ENCODE measurements at regions not wholly inside any gene's neighbourhood (a gene's known extent, or its start where the extent isn't known, plus 50 kb on each side); places are given as distances from the start of the nearest gene placed in this dataset.

DNA sequence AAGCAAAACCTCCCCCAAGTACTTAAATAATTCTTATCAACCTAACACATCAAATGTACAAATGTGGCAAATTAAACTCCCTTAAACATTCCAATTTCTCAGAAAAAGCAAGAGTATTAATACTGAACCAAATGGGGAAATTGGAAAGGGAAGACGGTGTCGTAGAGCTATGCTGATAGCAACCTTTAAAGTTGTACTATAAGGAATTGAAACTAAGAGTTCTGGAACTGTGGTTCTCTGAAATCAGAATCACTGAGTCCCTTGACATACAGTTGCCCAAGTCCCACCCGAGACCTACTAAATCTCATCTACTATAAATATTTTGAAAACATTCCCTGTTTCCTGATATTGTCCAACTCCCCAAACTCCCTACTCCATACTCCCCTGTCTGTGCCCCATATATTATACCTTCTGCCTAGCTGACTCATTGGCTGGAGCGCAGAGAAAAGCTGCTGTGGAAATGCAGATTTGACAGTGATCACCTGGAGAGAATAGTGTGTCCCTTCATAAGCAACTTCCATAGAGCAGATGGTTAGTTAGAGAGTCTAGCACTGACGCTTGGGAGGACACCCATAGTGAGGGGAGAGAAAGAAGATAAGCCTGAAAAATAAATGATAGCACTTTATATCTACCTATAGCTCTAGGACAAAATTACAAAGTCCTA is 51.4 kb upstream of the ITM2B start:
- Histone ChIP-seq H3K4me1 (replicated peaks) (no peaks in the 10 kb centered on the region), H3K9me3 (no peaks in the 10 kb centered on the region), H3K4me3 (no peak overlapping the region), H3K27me3 (replicated peaks; ENCODE audit: insufficient read depth) (no peaks in the 10 kb centered on the region), H3K27ac (no peak overlapping the region), H3K36me3 (no peaks in the 10 kb centered on the region)
- 69% methylated on average over 5 of the region's 5 CpGs for WGBS
- DNase-seq (ENCODE audit: low spot score), result no peak
- no peak for TF ChIP-seq POLR2A (IDR thresholded peaks at IDR 0.05)
- intact Hi-C loops (cut with DNase I), result no loop called here

DNA sequence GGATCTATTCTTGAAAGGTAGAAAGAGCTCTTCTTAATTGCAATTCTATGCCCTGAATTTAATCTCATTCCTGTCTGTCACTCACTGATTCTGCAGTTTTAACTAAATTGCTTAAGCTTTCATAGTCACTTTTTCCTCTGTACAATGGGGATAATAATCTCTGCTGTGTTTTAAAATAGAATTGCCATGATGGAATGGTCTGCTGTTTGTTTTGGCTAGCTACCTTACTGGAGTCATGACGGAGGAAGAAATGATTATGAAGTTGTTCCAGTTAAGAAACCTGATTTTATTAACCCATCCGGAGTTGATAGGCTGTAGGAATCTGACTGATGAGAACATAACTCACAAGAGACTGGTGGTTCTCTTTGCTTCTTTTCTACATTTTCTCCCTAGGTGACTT is 54.9 kb upstream of the ITM2B start:
- WGBS, result 34% methylated on average over 2 of the region's 2 CpGs
- intact Hi-C loops (cut with DNase I), result no loop called here
- no peaks in the 10 kb centered on the region for H3K4me1 ChIP-seq (replicated peaks)
- no peaks in the 10 kb centered on the region for H3K9me3 ChIP-seq
- no peaks in the 10 kb centered on the region for H3K36me3 ChIP-seq
- no peak overlapping the region for H3K27ac ChIP-seq
- no peak for DNase-seq (ENCODE audit: low spot score)
- no peaks in the 10 kb centered on the region for H3K27me3 ChIP-seq (replicated peaks; ENCODE audit: insufficient read depth)
- TF ChIP-seq POLR2AphosphoS5 (IDR thresholded peaks at IDR 0.05) (no peak), POLR2A (IDR thresholded peaks at IDR 0.05) (no peak)
- TF ChIP-seq, protein P1, sequence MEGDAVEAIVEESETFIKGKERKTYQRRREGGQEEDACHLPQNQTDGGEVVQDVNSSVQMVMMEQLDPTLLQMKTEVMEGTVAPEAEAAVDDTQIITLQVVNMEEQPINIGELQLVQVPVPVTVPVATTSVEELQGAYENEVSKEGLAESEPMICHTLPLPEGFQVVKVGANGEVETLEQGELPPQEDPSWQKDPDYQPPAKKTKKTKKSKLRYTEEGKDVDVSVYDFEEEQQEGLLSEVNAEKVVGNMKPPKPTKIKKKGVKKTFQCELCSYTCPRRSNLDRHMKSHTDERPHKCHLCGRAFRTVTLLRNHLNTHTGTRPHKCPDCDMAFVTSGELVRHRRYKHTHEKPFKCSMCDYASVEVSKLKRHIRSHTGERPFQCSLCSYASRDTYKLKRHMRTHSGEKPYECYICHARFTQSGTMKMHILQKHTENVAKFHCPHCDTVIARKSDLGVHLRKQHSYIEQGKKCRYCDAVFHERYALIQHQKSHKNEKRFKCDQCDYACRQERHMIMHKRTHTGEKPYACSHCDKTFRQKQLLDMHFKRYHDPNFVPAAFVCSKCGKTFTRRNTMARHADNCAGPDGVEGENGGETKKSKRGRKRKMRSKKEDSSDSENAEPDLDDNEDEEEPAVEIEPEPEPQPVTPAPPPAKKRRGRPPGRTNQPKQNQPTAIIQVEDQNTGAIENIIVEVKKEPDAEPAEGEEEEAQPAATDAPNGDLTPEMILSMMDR (IDR thresholded peaks at IDR 0.05), result no peak
- H3K4me3 ChIP-seq, result no peak overlapping the region

DNA sequence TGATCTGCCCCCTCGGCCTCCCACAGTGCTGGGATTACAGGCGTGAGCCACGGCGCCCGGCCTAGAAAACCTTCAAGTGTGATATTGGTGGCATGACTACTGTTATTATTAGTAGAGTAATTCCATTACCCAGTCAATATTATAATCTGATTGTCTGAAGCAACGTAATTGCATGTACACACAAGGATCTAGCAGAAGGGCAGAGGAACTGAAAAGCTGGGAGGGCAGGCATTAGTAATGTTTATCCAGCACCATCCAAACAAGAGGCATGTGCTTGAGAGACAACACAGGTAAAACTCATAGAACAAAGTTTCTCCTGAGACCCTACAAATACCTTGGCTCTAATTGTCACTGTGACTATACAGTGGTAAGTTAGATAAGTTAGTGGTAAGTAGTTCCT is 56.2 kb upstream of the ITM2B start:
- 95% methylated on average over 6 of the region's 6 CpGs for WGBS

DNA sequence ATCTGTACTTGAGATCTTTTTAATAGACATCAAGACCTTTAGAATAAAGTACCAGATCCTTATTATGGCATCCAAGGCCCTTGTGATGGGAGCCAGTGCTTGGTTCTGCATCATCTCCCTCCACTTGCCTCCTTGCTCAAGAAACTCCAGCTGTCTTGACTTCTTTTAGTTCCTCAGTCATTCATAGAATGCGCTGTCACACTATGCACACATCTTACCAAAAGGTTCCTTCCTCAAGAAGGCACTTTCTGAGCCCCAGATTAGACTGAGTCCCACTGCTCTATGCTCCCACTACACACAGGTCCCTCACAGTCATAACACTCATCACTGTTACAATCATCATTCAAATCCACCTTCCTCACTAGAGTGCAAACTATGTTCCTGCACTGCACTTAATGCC is 57.8 kb upstream of the ITM2B start:
- no peak for DNase-seq (ENCODE audit: low spot score)
- intact Hi-C loops (cut with DNase I), result no loop called here

More for the DNA sequence above, 56.2 kb upstream of the ITM2B start:
- Histone ChIP-seq H3K27ac (no peak overlapping the region), H3K4me1 (replicated peaks) (no peaks in the 10 kb centered on the region), H3K36me3 (no peaks in the 10 kb centered on the region), H3K27me3 (replicated peaks; ENCODE audit: insufficient read depth) (no peaks in the 10 kb centered on the region), H3K4me3 (no peak overlapping the region), H3K9me3 (no peaks in the 10 kb centered on the region)
- TF ChIP-seq POLR2AphosphoS5 (IDR thresholded peaks at IDR 0.05), result no peak
- intact Hi-C loops (cut with DNase I), result no loop called here
- no peak for DNase-seq (ENCODE audit: low spot score)

DNA sequence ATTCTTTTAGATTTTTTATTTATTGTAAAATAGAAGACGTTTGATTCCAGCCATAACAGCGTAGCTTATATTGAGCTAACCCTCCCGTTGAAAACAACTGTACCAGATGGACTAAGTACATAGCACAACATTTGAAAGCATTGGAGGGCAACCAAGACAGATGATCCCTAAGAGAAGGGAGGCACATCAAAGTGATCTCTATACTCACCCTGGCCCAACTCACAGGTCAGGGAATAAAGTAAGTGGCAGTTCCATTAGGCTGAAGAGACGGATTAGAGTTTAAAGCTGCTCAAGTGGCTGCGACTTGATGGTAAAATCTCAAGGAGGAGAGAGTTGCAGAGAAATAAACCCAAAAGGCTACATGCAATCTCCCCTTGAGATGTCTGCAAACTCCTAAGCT is 65.1 kb upstream of the ITM2B start:
- no peak for DNase-seq (ENCODE audit: low spot score)
- Histone ChIP-seq H3K9me3 (no peaks in the 10 kb centered on the region), H3K27me3 (replicated peaks; ENCODE audit: insufficient read depth) (no peaks in the 10 kb centered on the region), H3K4me1 (replicated peaks) (no peaks in the 10 kb centered on the region), H3K4me3 (no peak overlapping the region), H3K36me3 (no peaks in the 10 kb centered on the region), H3K27ac (no peak overlapping the region)
- WGBS, result 79% methylated on average over 5 of the region's 5 CpGs
- intact Hi-C loops (cut with DNase I), result no loop called here
- TF ChIP-seq, protein P1 (IDR thresholded peaks at IDR 0.05), result no peak
- TF ChIP-seq POLR2AphosphoS5 (IDR thresholded peaks at IDR 0.05) (no peak), POLR2A (IDR thresholded peaks at IDR 0.05) (no peak)

More for the DNA sequence above, 57.8 kb upstream of the ITM2B start:
- 97% methylated on average over 1 of the region's 1 CpG for WGBS
- Histone ChIP-seq H3K27me3 (replicated peaks; ENCODE audit: insufficient read depth) (no peaks in the 10 kb centered on the region), H3K9me3 (no peaks in the 10 kb centered on the region), H3K36me3 (no peaks in the 10 kb centered on the region), H3K4me1 (replicated peaks) (no peaks in the 10 kb centered on the region), H3K4me3 (no peak overlapping the region), H3K27ac (no peak overlapping the region)
- TF ChIP-seq POLR2A (IDR thresholded peaks at IDR 0.05) (no peak), POLR2AphosphoS5 (IDR thresholded peaks at IDR 0.05) (no peak)
- TF ChIP-seq, protein P1 (IDR thresholded peaks at IDR 0.05), result no peak

DNA sequence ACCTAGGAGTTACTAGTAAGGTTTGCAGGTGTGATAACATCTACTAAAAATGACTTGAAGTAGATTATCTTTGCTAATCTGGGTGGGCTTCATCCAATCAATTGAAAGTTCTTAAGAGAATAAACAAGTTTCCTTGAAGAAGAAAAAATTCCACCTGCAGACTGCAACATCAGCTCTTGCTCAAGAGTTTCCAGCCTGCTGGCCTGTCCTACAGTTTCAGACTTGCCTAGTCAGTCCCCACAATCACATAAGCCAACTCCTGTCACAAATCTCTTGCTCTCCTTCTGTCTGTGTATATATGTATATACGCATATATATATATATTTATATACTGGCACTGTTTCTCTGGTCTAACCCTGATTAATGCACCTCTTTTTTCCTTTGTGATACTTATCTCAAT is 67.3 kb upstream of the ITM2B start:
- Histone ChIP-seq H3K27ac (no peak overlapping the region), H3K4me3 (no peak overlapping the region), H3K27me3 (replicated peaks; ENCODE audit: insufficient read depth) (no peaks in the 10 kb centered on the region), H3K9me3 (no peaks in the 10 kb centered on the region), H3K36me3 (no peaks in the 10 kb centered on the region), H3K4me1 (replicated peaks) (no peaks in the 10 kb centered on the region)
- intact Hi-C loops (cut with DNase I), result no loop called here
- DNase-seq (ENCODE audit: low spot score), result no peak
- WGBS, result 91% methylated on average over 1 of the region's 1 CpG
- TF ChIP-seq POLR2A (IDR thresholded peaks at IDR 0.05), result no peak
- TF ChIP-seq, protein P1 (IDR thresholded peaks at IDR 0.05), result no peak
- no peak for TF ChIP-seq POLR2AphosphoS5 (IDR thresholded peaks at IDR 0.05)

Data from prostate gland (tissue), 2 donors.